ENCODE measurements at regions not wholly inside any gene's neighbourhood (a gene's known extent, or its start where the extent isn't known, plus 50 kb on each side); places are given as distances from the start of the nearest gene placed in this dataset.

DNA sequence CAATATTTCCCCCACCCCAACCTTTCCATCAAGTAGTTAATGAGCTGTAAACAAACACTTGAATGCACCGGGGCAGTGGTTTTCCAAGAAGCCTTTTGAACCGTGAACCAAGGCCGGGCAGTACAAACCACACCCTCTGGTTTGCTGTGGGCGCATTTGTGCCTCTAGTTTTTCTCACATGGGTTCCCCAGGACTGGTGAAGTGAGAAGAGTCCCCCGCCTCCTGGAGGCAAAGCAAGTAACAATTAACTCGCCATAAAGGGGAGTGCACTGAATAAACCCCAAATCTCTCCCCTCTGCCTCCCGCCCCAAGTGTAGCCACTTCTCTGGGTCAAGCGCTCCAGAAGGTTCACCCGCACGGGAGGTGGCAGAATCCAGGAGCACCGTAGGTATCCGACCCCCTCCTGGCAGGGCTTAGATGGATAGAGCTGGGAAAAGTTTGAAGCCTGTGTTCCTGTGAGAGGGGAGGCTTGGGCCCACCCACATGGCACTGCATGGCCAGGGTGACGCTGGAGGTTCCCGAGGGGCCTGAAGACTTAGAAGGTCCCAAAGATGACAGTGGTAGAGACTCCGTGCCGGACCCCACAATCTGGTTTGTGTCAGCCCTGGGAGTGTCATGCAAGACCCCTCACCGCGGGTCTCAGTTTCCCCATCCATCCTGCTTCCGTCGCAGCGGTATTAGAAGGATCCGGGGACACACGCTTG is 182.2 kb downstream of the SMAD2 start:
- no peak for TF ChIP-seq CTCF (IDR thresholded peaks at IDR 0.05; ENCODE audit: low read depth, low read length)
- TF ChIP-seq EZH2phosphoT487 (IDR thresholded peaks at IDR 0.05; ENCODE audit: low read depth), result no peak
- Histone ChIP-seq H3K9ac (ENCODE audit: low read length) (no peak overlapping the region), H3K4me2 (ENCODE audit: low read length) (no peak overlapping the region), H3K4me3 (ENCODE audit: low read length) (no peak overlapping the region), H3K27me3 (ENCODE audit: low read depth, low read length) (no peaks in the 10 kb centered on the region; the same call in 1 of the 2 replicates), H3K4me1 (ENCODE audit: low read length) (peaks cover 4% of the 10 kb centered on the region; the same call in 1 of the 2 replicates), H4K20me1 (ENCODE audit: insufficient read depth, low read length) (no peaks in the 10 kb centered on the region), H3K9me3 (ENCODE audit: insufficient read depth, low read length) (no peaks in the 10 kb centered on the region), H3K79me2 (ENCODE audit: low read length) (no peaks in the 10 kb centered on the region), H2AFZ (ENCODE audit: low read depth, low read length) (no peak overlapping the region), H3K27ac (ENCODE audit: low read length) (no peak overlapping the region), H3K36me3 (replicated peaks; ENCODE audit: low read depth, low read length) (no peaks in the 10 kb centered on the region)

DNA sequence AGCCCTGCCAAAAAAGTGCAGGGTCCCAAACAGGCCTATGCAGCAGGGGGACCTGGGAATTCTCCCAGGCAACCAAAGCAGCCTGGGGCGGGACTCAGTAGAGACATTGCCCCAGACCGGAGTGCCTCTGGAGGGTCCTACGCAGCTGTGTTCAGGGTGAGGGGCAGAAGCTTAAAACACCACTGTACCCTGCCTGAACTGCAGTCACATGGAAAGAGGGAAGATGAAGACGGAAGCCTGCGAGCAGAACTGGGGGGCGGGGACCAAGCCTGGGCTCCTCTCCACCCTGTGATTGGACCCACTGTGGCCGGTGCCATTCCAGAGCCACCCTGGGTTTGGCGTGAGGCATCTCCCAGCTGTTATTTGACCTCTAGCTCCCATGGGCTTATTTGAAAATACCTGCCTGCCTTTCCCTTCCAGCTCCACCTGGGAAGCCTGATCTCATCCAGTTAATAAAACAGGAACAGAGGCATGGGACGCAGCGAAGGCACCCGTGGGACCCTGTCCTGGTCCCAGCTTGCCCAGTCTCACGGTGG is 183.1 kb downstream of the SMAD2 start:
- Histone ChIP-seq H3K9ac (ENCODE audit: low read length) (no peak overlapping the region), H3K79me2 (ENCODE audit: low read length) (no peaks in the 10 kb centered on the region), H2AFZ (ENCODE audit: low read depth, low read length) (no peak overlapping the region), H3K4me1 (ENCODE audit: low read length) (peaks cover 4% of the 10 kb centered on the region; the same call in 1 of the 2 replicates), H3K27ac (ENCODE audit: low read length) (no peak overlapping the region), H3K9me3 (ENCODE audit: insufficient read depth, low read length) (no peaks in the 10 kb centered on the region), H3K4me3 (ENCODE audit: low read length) (no peak overlapping the region), H4K20me1 (ENCODE audit: insufficient read depth, low read length) (no peaks in the 10 kb centered on the region), H3K36me3 (replicated peaks; ENCODE audit: low read depth, low read length) (no peaks in the 10 kb centered on the region), H3K27me3 (ENCODE audit: low read depth, low read length) (no peaks in the 10 kb centered on the region; the same call in 1 of the 2 replicates), H3K4me2 (ENCODE audit: low read length) (no peak overlapping the region)
- TF ChIP-seq CTCF (IDR thresholded peaks at IDR 0.05; ENCODE audit: low read depth, low read length) (no peak), EZH2phosphoT487 (IDR thresholded peaks at IDR 0.05; ENCODE audit: low read depth) (no peak)

- Histone ChIP-seq H3K36me3 (replicated peaks; ENCODE audit: low read depth, low read length) (no peaks in the 10 kb centered on the region), H2AFZ (ENCODE audit: low read depth, low read length) (no peak overlapping the region), H3K27ac (ENCODE audit: low read length) (no peak overlapping the region), H3K4me3 (ENCODE audit: low read length) (no peak overlapping the region), H3K27me3 (ENCODE audit: low read depth, low read length) (peaks cover 3% of the 10 kb centered on the region), H3K9me3 (ENCODE audit: insufficient read depth, low read length) (no peaks in the 10 kb centered on the region), H3K9ac (ENCODE audit: low read length) (no peak overlapping the region), H3K4me2 (ENCODE audit: low read length) (no peak overlapping the region), H3K4me1 (ENCODE audit: low read length) (peaks cover 4% of the 10 kb centered on the region; the same call in 1 of the 2 replicates), H4K20me1 (ENCODE audit: insufficient read depth, low read length) (no peaks in the 10 kb centered on the region), H3K79me2 (ENCODE audit: low read length) (no peaks in the 10 kb centered on the region)
- TF ChIP-seq EZH2phosphoT487 (IDR thresholded peaks at IDR 0.05; ENCODE audit: low read depth) (no peak), CTCF (IDR thresholded peaks at IDR 0.05; ENCODE audit: low read depth, low read length) (no peak)
These were observed 183.8 kb downstream of the SMAD2 start for GRCh38 chr18:47746615-47747014.

DNA sequence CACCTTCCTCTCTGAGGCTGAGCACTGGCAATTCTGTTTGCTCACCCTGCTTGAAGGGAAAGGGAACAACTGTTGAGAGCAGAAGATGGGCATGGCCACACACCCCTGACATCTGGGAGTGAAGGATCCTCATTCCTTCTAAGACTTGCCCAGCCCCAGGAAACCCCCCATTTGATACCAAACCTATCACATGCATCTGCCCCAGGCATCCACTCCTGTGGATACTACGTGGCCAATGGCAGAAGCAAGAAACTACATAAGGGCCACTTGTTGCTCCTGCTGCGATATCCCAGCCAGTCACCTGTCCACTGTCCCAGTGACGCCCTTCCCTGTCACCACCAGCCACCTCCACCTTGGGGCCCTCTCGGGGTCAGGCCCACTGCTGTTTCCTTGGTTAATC is 185.2 kb downstream of the SMAD2 start:
- H3K27ac ChIP-seq (ENCODE audit: low read length), result no peak overlapping the region
- H3K4me3 ChIP-seq (ENCODE audit: low read length), result no peak overlapping the region
- no peak overlapping the region for H2AFZ ChIP-seq (ENCODE audit: low read depth, low read length)
- H3K9me3 ChIP-seq (ENCODE audit: insufficient read depth, low read length), result no peaks in the 10 kb centered on the region
- H3K4me1 ChIP-seq (ENCODE audit: low read length), result peaks cover 4% of the 10 kb centered on the region; the same call in 1 of the 2 replicates
- H4K20me1 ChIP-seq (ENCODE audit: insufficient read depth, low read length), result no peaks in the 10 kb centered on the region
- no peak overlapping the region for H3K9ac ChIP-seq (ENCODE audit: low read length)
- no peaks in the 10 kb centered on the region for H3K36me3 ChIP-seq (replicated peaks; ENCODE audit: low read depth, low read length)
- no peak for TF ChIP-seq EZH2phosphoT487 (IDR thresholded peaks at IDR 0.05; ENCODE audit: low read depth)
- no peak for TF ChIP-seq CTCF (IDR thresholded peaks at IDR 0.05; ENCODE audit: low read depth, low read length)
- H3K27me3 ChIP-seq (ENCODE audit: low read depth, low read length), result peaks cover 8% of the 10 kb centered on the region
- no peak overlapping the region for H3K4me2 ChIP-seq (ENCODE audit: low read length)
- H3K79me2 ChIP-seq (ENCODE audit: low read length), result no peaks in the 10 kb centered on the region
